SK-N-SH treated with all-trans-retinoic acid at 6 μM for 48 hours (cell line): ENCODE measurements at regions not wholly inside any gene's neighbourhood (a gene's known extent, or its start where the extent isn't known, plus 50 kb on each side); places are given as distances from the start of the nearest gene placed in this dataset.

Experiments used
- ATAC-seq: fragments of 200-7000 bp; cut with Tn5 transposase; 3 replicates; pipeline ENCODE4 v1.9.1; 2020; ENCODE audit warnings: mild to moderate bottlenecking, moderate library complexity
- ARNTL ChIP-seq: fragments of 450-650 bp; formaldehyde crosslinking; IDR thresholded peaks from 2 replicates; pipeline ENCODE4 v1.5.0; 2020; ENCODE audit warnings: low read depth, mild to moderate bottlenecking, moderate library complexity, borderline replicate concordance
- BACH2 ChIP-seq: fragments of 250-450 bp; sonication (Bioruptor Pico); IDR thresholded peaks from 2 replicates; pipeline ENCODE4 v1.9.0; 2021; ENCODE audit warnings: mild to moderate bottlenecking, borderline replicate concordance
- CREB5 ChIP-seq: fragments of 250-450 bp; sonication (Bioruptor Pico); IDR thresholded peaks from 2 replicates; pipeline ENCODE4 v1.5.1; 2020; ENCODE audit warnings: low read depth, mild to moderate bottlenecking, moderate library complexity
- CSDC2 ChIP-seq: fragments of 250-450 bp; sonication (Bioruptor Pico); IDR thresholded peaks from 2 replicates; pipeline ENCODE4 v1.5.0; 2020; ENCODE audit warnings: mild to moderate bottlenecking, moderate library complexity
- CSRNP3 ChIP-seq: fragments of 250-450 bp; sonication (Bioruptor Pico); IDR thresholded peaks from 2 replicates; pipeline ENCODE4 v1.5.1; 2021; ENCODE audit warnings: mild to moderate bottlenecking, moderate library complexity
- ESRRG ChIP-seq: fragments of 250-450 bp; sonication (Bioruptor Pico); IDR thresholded peaks from 2 replicates; pipeline ENCODE4 v1.6.1; 2021; ENCODE audit warnings: mild to moderate bottlenecking
- GLIS3 ChIP-seq: fragments of 250-450 bp; sonication (Bioruptor Pico); IDR thresholded peaks from 2 replicates; pipeline ENCODE4 v1.5.0; 2020; ENCODE audit warnings: mild to moderate bottlenecking, moderate library complexity
- ISL1 ChIP-seq: fragments of 250-450 bp; sonication (Bioruptor Pico); IDR thresholded peaks from 2 replicates; pipeline ENCODE4 v2.1.2; 2022; ENCODE audit warnings: mild to moderate bottlenecking, moderate library complexity
- OSR1 ChIP-seq: fragments of 250-450 bp; sonication (Bioruptor Pico); IDR thresholded peaks from 2 replicates; pipeline ENCODE4 v1.8.0; 2022; ENCODE audit warnings: moderate library complexity, mild to moderate bottlenecking, inconsistent platforms
- PPARA ChIP-seq: fragments of 250-450 bp; sonication (Bioruptor Pico); IDR thresholded peaks from 2 replicates; pipeline ENCODE4 v1.5.0; 2020; ENCODE audit warnings: mild to moderate bottlenecking, borderline replicate concordance
- RARB ChIP-seq: fragments of 250-450 bp; sonication (Bioruptor Pico); IDR thresholded peaks from 2 replicates; pipeline ENCODE4 v1.8.0; 2021; ENCODE audit warnings: mild to moderate bottlenecking, moderate library complexity
- SNAI2 ChIP-seq: fragments of 250-450 bp; sonication (Bioruptor Pico); IDR thresholded peaks from 2 replicates; pipeline ENCODE4 v1.5.0; 2020; ENCODE audit warnings: mild to moderate bottlenecking, moderate library complexity
- TCF4 ChIP-seq: fragments of 250-450 bp; sonication (Bioruptor Pico); IDR thresholded peaks from 2 replicates; pipeline ENCODE4 v1.8.0; 2021; ENCODE audit warnings: mild to moderate bottlenecking, moderate library complexity, borderline replicate concordance
- TOX ChIP-seq: fragments of 250-450 bp; sonication (Bioruptor Pico); IDR thresholded peaks from 2 replicates; pipeline ENCODE4 v1.8.0; 2021; ENCODE audit warnings: mild to moderate bottlenecking, moderate library complexity, borderline replicate concordance
- ZC3H10 ChIP-seq: fragments of 250-450 bp; sonication (Bioruptor Pico); IDR thresholded peaks from 2 replicates; pipeline ENCODE4 v1.5.1; 2021; ENCODE audit warnings: mild to moderate bottlenecking, moderate library complexity
- ZFP3 ChIP-seq: fragments of 250-450 bp; sonication (Bioruptor Pico); IDR thresholded peaks from 2 replicates; pipeline ENCODE4 v1.5.0; 2020; ENCODE audit warnings: mild to moderate bottlenecking, moderate library complexity
- ZFP30 ChIP-seq: fragments of 450-650 bp; formaldehyde crosslinking; IDR thresholded peaks from 2 replicates; pipeline ENCODE4 v1.5.0; 2022; ENCODE audit warnings: mild to moderate bottlenecking, moderate library complexity
- ZNF565 ChIP-seq: fragments of 450-650 bp; formaldehyde crosslinking; conservative IDR thresholded peaks from 2 replicates; pipeline ENCODE4 v1.5.0; 2020; ENCODE audit warnings: low read depth, mild to moderate bottlenecking, moderate library complexity
- ZNF70 ChIP-seq: fragments of 450-650 bp; formaldehyde crosslinking; IDR thresholded peaks from 2 replicates; pipeline ENCODE4 v1.5.0; 2020; ENCODE audit warnings: mild to moderate bottlenecking, moderate library complexity
- ZNF8 ChIP-seq: fragments of 450-650 bp; formaldehyde crosslinking; IDR thresholded peaks from 2 replicates; pipeline ENCODE4 v1.5.0; 2020; ENCODE audit warnings: mild to moderate bottlenecking, moderate library complexity
- TF ChIP-seq, protein P1 (sequence below): fragments of 250-450 bp; sonication (Bioruptor Pico); IDR thresholded peaks from 2 replicates; pipeline ENCODE4 v1.5.0; 2020; ENCODE audit warnings: mild to moderate bottlenecking, moderate library complexity
- TF ChIP-seq, protein P2 (sequence below): fragments of 250-450 bp; sonication (Bioruptor Pico); IDR thresholded peaks from 2 replicates; pipeline ENCODE4 v1.8.0; 2020; ENCODE audit warnings: mild to moderate bottlenecking, moderate library complexity, borderline replicate concordance

DNA sequence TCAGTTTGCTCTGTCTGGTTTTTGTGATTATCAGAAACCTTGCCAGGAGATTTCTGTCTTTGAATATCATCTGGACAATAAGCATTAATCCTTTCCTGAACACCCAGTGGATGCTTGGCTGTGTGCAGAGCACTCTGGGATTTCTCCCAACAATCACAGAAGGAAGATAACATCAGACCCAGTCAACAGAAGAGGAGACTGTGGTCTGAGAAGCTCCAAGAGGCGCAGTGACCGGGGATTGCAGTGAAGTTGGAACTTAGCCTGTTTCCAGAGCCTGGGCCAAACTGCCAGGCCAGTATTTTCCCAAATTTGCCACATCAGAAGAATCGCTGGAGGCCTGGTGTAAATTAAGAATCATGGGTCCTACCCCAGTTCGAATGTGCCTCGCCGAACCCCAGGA lies 264.7 kb downstream of the C16orf95 start (continued):
- TF ChIP-seq, protein P1, sequence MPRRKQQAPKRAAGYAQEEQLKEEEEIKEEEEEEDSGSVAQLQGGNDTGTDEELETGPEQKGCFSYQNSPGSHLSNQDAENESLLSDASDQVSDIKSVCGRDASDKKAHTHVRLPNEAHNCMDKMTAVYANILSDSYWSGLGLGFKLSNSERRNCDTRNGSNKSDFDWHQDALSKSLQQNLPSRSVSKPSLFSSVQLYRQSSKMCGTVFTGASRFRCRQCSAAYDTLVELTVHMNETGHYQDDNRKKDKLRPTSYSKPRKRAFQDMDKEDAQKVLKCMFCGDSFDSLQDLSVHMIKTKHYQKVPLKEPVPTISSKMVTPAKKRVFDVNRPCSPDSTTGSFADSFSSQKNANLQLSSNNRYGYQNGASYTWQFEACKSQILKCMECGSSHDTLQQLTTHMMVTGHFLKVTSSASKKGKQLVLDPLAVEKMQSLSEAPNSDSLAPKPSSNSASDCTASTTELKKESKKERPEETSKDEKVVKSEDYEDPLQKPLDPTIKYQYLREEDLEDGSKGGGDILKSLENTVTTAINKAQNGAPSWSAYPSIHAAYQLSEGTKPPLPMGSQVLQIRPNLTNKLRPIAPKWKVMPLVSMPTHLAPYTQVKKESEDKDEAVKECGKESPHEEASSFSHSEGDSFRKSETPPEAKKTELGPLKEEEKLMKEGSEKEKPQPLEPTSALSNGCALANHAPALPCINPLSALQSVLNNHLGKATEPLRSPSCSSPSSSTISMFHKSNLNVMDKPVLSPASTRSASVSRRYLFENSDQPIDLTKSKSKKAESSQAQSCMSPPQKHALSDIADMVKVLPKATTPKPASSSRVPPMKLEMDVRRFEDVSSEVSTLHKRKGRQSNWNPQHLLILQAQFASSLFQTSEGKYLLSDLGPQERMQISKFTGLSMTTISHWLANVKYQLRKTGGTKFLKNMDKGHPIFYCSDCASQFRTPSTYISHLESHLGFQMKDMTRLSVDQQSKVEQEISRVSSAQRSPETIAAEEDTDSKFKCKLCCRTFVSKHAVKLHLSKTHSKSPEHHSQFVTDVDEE = no peak

DNA sequence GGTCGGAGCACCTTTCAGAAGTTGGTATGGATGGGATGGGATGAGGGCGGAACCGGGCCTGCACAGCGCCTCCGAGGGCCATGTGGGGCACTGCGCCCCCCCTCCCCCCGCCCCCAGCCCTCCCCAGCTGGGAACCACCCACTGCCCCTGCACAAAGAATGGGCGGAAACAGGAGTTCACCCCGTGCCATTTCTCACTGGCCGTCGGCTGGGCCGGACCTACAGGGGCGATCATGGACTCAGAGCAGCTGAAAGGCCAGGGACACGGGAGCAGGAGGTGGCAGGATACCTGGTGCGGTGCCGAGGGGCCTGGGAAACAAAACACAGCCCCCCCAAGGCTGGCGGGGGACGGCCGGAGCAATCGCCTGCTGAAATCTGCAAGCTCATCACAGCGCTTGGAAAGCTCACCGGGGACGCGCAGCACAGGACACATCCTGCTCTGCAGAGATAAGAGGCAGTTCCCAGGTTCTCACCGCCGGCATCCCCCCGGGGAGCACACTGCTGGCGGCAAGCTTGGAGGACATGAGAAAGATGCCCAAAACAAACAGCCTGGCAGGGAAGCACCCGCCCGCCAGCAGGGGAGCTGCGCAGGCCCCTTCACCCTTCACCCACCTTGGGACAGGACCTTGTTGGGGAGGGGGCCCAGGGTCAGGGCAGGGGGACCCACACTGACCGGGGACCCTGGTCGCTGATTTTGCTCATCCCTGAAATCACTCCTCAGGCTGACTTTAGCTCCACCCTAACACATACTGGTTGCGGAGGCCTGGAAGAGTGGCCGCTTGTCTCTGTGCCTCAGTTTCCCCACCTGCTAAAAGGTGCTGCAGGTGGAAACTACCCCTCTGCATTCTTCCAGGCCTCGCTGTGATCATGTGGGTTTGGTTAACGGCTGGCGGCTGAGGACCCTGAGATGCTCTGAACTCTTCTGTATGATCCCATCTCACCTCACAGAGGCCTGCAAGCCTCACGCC lies 263.9 kb downstream of the C16orf95 start:
- ATAC-seq = no peak
- TF ChIP-seq BACH2 (CRISPR knock-in tag) (no peak), TCF4 (CRISPR knock-in tag) (no peak), ZFP3 (no peak)
- TF ChIP-seq, protein P2, sequence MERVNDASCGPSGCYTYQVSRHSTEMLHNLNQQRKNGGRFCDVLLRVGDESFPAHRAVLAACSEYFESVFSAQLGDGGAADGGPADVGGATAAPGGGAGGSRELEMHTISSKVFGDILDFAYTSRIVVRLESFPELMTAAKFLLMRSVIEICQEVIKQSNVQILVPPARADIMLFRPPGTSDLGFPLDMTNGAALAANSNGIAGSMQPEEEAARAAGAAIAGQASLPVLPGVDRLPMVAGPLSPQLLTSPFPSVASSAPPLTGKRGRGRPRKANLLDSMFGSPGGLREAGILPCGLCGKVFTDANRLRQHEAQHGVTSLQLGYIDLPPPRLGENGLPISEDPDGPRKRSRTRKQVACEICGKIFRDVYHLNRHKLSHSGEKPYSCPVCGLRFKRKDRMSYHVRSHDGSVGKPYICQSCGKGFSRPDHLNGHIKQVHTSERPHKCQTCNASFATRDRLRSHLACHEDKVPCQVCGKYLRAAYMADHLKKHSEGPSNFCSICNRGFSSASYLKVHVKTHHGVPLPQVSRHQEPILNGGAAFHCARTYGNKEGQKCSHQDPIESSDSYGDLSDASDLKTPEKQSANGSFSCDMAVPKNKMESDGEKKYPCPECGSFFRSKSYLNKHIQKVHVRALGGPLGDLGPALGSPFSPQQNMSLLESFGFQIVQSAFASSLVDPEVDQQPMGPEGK (CRISPR knock-in tag) = no peak

- ATAC-seq = no peak
- no peak for TF ChIP-seq ESRRG (CRISPR knock-in tag)
- no peak for TF ChIP-seq ISL1 (CRISPR knock-in tag)
These were observed 263.0 kb downstream of the C16orf95 start for GRCh38 chr16:87054154-87054553.

DNA sequence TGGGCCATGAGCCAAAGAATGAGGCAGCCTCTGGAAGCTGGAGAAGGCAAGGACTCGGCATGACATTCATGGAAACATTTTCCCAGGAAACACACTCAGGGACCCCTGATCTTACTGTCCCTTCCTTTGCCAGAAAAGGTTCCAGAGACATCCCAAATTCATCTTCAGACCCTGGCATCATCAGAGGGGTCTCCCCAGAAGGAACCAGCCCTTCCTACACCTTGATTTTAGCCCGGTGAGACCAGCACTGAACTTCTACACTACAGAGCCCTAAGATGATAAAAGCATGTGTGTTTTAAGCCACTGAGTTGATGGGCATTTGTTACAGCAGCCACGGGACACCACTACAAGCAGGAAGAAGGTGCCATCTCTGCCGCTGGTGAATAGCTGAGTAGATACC lies 262.3 kb downstream of the C16orf95 start:
- no peak for TF ChIP-seq ESRRG (CRISPR knock-in tag)
- TF ChIP-seq TOX (CRISPR knock-in tag) = no peak
- no peak for TF ChIP-seq ZNF8 (CRISPR knock-in tag)
- TF ChIP-seq RARB (CRISPR knock-in tag) = no peak
- TF ChIP-seq SNAI2 (CRISPR knock-in tag) = no peak
- no peak for TF ChIP-seq CSRNP3 (CRISPR knock-in tag)
- no peak for TF ChIP-seq CSDC2 (CRISPR knock-in tag)
- no peak for TF ChIP-seq CREB5 (CRISPR knock-in tag)
- no peak for TF ChIP-seq ZNF70
- no peak for TF ChIP-seq ZFP3
- TF ChIP-seq ARNTL (CRISPR knock-in tag) = no peak
- no peak for TF ChIP-seq OSR1 (CRISPR knock-in tag)
- TF ChIP-seq TCF4 (CRISPR knock-in tag) = no peak
- TF ChIP-seq ISL1 (CRISPR knock-in tag) = no peak
- TF ChIP-seq ZNF565 = no peak
- no peak for ATAC-seq

DNA sequence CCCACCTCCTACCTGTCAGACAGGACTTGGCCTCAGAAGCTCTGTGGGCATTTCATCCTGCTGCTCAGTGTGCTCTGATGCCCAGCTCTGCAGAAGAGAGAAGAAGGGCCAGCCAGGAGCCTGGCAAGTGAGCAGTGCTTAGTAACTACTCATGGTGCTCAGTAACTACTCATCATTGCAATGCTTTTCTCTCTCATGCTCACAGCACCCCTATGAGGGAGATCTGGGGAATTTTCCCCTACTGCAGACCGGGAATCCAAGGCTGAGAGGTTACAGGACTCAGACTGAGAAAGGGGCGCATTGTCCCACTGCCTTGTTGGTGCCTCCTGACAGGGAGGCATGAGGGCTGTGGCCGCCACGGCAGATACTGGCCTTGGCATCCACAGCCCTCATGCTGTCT lies 261.1 kb downstream of the C16orf95 start:
- no peak for ATAC-seq
- TF ChIP-seq, protein P2 (CRISPR knock-in tag) = no peak
- TF ChIP-seq ARNTL (CRISPR knock-in tag) (no peak), RARB (CRISPR knock-in tag) (no peak), GLIS3 (CRISPR knock-in tag) (no peak), ZNF8 (CRISPR knock-in tag) (no peak), PPARA (CRISPR knock-in tag) (no peak), ZC3H10 (no peak), TCF4 (CRISPR knock-in tag) (no peak), ESRRG (CRISPR knock-in tag) (no peak), SNAI2 (CRISPR knock-in tag) (no peak), CSRNP3 (CRISPR knock-in tag) (no peak), ZFP30 (CRISPR knock-in tag) (no peak), ISL1 (CRISPR knock-in tag) (no peak), OSR1 (CRISPR knock-in tag) (no peak), ZNF70 (no peak), TOX (CRISPR knock-in tag) (no peak)
